C4-2B (cell line): ENCODE measurements at regions not wholly inside any gene's neighbourhood (a gene's known extent, or its start where the extent isn't known, plus 50 kb on each side); places are given as distances from the start of the nearest gene placed in this dataset.

Experiments used
- ZFX ChIP-seq: fragments of 450-650 bp; IDR thresholded peaks from 2 replicates; pipeline ENCODE4 v1.6.1; 2017
- TF ChIP-seq, protein P1 (sequence below): fragments of 450-650 bp; conservative IDR thresholded peaks from 2 replicates; pipeline ENCODE4 v1.5.1; 2017; ENCODE audit warnings: mild to moderate bottlenecking

DNA sequence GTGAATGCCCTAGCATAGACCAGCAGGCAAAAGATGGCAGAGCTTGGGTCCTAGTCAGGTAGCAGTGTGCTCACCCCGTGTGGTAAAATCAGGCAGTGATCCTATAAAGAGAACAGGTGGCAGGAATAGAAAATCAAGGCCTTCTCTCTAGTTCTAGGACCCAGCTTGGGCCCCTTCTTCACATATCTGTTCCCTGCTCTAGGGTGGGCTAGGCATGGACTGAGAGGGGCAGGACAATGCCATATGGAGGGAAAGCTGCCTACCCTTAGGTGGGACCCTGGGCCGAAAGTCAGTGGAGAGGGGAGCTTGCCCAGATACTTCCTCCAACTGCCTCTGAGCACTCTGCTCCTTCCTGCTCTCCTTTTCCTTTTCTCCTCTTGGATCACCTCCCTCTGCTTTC lies 117.4 kb upstream of the NALF2 start:
- TF ChIP-seq, protein P1, sequence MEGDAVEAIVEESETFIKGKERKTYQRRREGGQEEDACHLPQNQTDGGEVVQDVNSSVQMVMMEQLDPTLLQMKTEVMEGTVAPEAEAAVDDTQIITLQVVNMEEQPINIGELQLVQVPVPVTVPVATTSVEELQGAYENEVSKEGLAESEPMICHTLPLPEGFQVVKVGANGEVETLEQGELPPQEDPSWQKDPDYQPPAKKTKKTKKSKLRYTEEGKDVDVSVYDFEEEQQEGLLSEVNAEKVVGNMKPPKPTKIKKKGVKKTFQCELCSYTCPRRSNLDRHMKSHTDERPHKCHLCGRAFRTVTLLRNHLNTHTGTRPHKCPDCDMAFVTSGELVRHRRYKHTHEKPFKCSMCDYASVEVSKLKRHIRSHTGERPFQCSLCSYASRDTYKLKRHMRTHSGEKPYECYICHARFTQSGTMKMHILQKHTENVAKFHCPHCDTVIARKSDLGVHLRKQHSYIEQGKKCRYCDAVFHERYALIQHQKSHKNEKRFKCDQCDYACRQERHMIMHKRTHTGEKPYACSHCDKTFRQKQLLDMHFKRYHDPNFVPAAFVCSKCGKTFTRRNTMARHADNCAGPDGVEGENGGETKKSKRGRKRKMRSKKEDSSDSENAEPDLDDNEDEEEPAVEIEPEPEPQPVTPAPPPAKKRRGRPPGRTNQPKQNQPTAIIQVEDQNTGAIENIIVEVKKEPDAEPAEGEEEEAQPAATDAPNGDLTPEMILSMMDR, result no peak
- no peak for TF ChIP-seq ZFX
